Activated CD4-positive, alpha-beta T cell treated with anti-CD3 and anti-CD28 coated beads for 48 hours (primary cell): ENCODE measurements at regions not wholly inside any gene's neighbourhood (a gene's known extent, or its start where the extent isn't known, plus 50 kb on each side); places are given as distances from the start of the nearest gene placed in this dataset.

Experiments
- DNase-seq: peaks from one replicate; pipeline ENCODE4 v3.0.0-alpha.2; 2020

DNA sequence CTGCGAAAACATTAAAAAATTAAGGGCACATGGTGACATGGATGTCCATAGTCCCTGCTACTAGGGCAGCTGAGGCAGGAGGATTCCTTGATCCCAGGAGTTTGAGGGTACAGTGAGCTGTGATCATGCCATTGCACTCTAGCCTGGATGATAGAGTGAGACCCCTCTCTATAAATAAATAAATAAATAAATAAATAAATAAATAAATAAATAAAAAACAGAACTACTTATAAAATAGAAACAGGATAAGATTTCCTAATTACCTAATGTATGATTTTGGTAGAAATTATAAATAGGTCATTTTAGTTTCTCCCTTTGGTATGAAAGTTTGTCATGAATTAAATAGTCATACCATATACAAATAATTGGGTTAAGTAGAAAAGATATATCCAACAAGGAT, 916.2 kb downstream of the GRIK2 start:
- DNase-seq = no peak

DNA sequence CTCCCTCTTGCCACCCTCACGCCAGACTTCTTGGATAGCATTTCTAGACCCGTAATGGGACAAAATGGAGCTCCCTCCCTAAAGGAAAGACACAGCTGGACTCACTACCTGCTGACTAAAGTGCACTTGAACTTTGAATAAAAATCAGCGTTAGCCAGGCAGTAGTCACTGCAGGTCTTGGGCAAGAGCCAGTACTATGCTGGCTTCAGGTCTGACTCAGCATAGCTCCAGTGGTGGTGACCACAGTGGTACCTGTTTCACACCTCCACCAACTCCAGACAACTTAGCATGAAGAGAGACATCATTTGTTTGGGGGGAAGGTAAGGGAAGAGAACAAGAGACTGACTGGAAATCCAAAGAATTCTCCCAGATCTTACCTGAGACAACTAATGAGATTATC, 906.8 kb downstream of the GRIK2 start:
- no peak for DNase-seq

- DNase-seq = no peak
Observed at GRCh38 chr6:102298051-102298450, 904.5 kb downstream of the GRIK2 start.
